HG02610 (cell line): ENCODE measurements at regions not wholly inside any gene's neighbourhood (a gene's known extent, or its start where the extent isn't known, plus 50 kb on each side); places are given as distances from the start of the nearest gene placed in this dataset.

ENCODE experiments used
- ATAC-seq: cut with Tn5 transposase; IDR thresholded peaks from one replicate; pipeline ENCODE4 v1.9.1; 2021; ENCODE audit warnings: mild to moderate bottlenecking, moderate library complexity; ENCODE audit not compliant: unreplicated experiment

DNA sequence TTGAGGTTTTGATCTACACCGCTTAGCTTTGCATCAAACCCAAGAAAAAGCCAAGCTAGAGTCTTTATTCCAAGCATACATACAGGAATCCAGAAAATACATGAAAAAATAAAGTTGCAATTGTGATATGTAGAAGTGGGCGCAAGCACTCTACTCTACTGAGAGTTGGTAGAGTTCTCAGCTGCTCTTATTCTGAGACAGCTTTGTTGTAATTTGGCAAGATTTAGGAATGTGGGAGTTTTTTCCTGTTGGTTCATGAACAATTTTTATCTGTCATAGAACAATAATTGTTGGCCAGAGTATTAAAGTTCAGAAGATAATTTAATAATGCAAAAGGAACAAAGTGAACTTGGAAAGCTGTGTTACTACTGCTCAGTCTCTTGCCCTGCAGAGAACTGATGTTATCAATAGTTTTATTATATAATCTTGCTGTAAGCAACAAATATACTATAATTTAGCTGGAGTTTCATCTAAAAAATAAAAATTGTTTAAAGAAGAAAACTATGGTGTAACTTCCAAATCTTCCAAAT, 302.0 kb upstream of the RND3 start:
- ATAC-seq = no peak

DNA sequence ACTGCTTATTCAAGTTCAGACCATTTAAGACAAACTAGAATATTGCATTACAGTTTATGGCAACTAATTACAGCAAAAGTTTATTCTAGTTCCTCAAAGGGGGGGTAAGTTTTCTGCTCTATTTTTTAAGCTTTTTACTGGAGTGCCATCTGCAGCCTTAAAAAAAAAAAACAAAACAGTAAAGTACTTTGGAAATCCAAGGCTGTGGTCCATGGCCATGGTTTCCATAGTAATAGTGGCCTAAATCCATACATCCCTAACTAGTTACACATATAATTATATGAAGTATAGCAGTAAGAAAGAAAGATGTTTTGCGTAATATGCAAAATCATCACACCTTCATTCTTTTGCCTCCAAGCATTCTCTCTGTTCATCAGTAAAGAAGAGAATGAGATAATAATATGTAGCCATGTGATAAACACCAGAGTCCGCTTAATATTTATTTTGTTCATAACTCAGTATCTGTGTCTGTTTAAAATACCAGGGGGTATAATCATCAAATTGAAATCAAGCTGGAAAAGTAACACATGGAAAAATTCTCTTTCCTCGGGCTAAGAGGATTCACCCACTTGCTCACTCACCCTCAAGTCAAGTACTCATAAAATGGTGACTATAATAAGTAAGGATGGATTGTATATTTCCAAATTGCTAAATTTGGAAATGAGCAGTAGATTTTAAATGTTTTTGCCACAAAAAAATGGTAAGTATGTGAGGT, 301.1 kb upstream of the RND3 start:
- ATAC-seq = no peak

DNA sequence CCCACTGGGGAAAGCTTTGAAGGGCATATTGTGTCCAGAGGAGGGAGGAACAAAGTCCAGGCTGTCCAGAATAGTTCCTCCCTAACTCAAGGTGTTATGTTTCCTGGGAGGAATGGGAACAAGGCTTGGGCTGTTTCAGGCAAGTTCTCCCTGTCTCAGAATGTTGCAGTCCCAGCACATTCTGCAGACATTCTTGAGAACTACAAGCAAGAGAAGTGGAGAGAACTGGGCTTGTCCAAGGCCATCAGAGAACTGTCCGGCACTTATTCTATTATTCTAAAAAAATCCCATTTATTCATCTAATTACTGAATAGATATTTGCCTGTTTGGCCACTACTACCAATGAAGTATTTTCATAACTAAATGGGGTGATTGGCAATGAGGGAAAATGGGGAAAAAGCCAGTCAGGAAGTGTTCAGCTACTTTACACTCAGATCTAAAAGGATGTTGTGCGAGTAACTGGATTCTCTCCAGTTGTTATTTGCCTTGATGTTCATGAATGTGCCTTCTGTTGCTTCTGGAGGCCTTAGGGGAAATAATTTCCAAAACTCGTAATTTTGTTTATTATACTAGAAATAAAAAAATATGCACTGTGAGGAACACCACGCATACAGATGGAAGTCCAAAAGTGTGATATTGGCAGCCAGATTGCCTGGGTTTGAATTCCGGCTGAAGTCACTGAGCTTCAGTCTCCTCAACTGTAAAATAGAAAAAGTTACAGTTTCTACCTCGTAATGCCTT, 300.1 kb upstream of the RND3 start:
- no peak for ATAC-seq

DNA sequence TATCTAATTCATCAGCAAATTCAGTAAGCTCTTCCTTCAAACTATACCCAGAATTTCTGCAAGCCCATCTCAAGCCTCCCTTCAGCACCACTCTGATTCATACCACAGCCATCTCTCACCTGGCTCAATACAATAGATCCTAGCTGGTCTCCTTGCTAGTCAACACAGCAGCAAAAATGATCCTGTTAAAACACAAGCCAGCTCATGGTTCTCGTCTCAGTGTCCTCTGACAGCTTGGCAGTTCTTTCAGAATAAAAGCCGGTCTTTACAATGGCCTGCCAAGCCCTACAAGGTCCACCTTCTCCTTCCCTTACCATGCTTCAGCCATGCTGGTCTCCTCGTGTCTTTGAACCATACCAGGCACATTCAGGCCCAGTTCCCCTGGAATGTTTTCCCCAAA, 296.9 kb upstream of the RND3 start:
- no peak for ATAC-seq

DNA sequence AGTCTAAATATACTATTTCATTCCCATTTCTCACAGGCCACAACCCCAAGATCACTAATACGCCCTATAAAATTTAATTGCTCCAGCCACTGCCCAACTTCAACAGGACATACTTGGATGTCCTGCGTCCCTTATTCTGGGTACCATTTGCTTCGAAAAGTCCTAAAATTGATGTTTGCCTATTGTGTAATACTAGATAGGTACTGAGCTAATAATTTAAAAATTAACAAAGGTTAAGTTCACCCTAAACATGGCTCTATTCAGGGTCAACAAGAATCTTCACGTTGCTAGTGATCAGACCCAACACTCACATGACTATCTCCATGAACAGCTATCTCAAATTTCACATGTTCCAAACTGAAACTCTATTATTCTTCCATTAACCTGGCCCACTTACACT, 296.4 kb upstream of the RND3 start:
- ATAC-seq = no peak

DNA sequence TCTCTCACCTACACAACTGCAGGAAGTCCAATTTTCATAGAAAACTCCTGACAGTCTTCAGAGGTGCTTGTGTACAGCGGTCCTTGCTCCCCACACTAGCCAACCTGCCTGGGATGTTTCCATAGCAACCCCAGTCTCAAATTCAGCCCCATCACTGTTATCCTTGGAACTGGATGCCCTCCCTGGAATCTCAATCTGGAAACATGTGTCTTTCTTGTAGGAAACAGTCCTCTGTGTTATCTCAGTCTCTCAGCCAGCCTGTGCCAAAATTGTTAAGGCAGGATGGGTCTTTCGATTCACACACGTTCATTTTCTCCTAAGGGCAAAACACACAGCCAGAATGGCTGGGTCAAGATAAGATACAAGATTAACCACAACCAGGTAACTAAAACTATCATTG, 295.5 kb upstream of the RND3 start:
- no peak for ATAC-seq

DNA sequence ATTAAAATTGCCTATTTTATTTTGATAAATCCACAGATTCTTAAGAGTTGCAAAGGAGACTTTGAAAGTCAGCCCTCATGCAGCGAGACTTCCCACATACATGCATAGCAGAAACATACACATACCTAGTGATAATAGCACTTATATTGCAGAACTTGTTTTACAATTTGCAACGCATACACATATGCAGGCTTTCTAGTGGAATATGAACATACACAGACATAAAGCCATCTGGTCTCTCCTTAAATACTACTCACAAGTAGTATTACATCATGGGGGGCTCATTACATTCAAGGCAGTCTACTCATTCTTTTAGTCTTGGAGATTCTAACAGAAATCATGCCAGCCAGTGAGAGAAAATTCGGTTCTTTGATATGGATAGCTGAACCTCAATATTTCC, 295.1 kb upstream of the RND3 start:
- no peak for ATAC-seq

DNA sequence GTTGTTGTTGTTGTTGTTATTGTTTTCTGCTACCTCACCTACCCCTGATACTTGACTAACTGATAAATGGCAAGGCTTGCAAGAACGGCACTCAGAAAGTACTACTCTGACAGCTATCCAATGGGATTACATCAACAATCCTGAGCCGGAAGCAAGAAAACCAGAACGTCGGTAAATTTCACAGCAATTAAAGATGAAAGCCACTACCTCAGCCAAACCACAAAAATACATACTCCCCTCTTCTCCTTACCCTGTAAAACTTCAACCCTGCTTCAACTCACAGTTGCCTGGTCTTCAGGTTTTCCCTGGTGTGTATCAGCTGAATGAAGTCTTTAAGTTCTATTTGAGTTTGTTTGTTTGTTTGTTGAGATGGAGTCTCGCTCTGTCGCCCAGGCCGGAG, 293.7 kb upstream of the RND3 start:
- ATAC-seq = no peak

DNA sequence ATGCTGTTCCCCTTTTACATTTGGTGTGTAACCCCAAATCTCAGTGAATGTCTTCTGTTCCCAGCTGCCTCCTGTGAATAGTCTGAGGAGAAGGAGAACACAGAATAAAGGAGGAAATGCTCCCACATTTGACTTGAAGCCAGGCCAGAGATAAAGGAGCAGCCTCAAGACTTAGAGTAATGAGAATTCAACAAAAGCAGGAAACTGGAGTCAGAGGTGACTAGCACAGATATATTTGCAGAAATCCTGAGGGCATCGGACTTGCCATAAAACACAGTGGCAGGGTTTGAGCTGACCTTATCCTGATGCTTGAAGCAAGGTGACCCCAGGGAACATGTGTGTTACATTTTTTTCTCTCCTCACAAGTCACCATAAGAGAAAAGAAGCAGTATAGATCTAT, 291.4 kb upstream of the RND3 start:
- no peak for ATAC-seq

DNA sequence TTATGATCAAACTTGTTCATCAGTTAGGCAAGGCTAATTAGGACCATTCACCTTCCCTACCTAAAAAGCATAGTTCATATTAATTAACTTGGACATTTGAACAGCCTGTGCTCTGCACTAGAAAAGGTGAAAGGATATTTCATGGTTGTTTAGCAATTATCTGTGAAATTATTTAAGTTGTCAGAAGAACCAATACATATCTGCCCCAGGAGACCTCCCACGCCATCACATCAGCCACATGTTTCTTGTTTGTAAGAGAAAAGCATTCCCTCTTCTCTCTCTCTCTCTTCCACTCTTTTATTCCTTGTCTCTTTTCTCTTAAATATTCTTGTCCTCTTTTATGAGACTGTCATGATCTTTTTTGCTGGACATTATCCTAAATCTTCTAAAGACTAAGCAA, 282.0 kb upstream of the RND3 start:
- ATAC-seq = no peak

DNA sequence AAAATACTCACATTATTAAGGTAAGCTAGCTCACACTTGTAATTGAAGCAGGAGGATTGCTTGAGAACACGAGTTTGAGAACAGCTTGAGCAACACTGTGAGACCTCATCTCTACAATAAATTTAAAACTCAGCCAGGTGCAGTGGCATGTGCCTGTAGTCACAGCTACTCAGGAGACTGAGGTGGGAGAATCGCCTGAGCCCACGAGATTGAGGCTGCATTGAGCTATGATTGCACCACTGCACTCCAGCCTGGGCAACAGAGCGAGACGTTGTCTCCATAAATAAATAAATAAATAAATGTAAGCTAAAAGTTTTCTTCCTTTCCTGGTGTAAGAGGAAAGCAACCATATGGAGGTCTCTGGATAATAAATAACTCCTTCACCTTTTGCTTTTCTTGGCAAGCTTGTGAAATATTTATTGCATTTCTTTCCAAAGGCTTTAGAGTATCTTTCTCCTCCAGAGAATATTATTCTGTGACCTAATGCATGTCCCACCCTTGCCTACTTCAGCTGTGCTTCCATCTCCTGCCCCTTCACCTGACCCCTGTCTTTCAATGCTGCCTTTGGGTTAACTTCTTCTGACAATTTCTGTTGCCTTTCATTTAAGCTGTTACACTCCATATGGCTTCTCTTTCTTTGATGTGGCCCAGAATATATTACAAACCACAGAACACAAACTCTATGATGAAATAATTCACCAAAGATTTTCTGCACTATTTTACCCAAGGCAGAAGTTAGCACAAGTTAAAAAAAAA, 280.7 kb upstream of the RND3 start:
- no peak for ATAC-seq

DNA sequence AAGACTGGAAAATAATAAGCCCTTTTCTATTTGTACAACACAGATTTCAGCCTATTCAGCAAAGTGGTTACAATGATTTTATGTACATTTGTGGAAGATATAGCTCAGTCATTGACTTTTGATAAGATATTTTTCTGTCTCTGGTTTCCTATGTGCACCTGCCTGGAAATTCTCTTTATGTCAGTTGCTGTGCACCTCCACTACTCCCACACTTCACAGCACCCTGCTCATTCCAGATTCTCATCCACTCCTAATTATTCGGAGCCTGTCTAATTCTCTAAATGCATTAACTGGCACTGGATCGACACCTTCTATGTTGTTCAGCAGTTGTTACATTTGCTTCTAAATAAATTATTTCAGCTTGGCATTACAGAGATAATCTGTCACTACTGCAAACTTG, 275.1 kb upstream of the RND3 start:
- no peak for ATAC-seq

DNA sequence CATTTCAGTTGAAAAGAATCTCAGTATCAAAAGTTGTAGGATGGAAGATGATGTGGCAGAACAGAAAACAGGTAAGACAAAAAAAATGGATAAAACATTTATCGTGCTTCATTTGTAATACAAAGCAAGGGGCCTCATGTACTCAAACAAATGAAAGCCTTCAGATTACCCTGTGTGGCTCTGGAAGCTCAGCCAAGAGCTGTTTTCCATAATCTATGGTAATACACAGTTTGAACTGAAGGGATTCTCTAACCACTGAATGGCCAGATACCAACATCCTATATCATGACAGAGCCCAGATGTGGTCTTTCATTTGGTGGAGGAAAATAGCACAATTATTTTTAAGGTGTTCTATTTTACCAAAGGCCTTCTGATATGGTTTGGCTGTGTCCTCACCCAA, 272.1 kb upstream of the RND3 start:
- ATAC-seq = no peak

DNA sequence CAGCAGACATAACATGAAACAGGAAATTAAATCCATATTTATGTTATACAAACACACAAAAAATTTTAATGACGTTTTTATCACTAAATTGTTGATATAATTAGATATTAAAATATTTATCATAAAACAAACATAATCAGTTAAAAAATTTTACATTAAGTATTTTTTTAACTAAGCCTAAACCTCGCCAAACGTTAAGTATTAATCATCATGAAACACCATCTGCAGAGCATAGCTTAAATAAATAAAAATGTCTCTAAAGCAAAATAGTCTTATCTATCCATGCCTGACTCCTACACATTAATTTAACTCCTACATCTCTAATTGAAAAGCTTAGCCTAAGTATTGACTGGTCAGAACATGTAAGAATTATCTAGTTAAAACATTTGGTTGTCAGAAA, 271.6 kb upstream of the RND3 start:
- no peak for ATAC-seq

DNA sequence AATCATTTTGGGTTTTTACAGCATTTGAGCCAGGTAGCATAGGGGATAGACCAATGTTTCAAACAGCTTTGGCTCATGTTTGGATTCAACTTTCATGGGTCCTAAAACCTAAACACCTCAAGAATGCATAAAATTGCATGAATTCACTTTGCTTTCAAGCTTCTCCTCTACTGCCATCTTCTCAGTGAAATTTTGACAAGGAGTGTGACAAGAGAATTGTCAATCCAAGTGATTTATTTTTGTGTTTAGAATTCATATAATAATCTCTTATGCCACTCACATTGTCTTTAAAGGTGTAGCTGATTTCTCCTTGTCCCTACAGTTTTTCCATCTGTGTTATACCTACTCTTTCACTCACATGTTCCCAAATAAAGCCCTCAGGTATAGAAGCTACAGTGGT, 264.8 kb upstream of the RND3 start:
- ATAC-seq = no peak

DNA sequence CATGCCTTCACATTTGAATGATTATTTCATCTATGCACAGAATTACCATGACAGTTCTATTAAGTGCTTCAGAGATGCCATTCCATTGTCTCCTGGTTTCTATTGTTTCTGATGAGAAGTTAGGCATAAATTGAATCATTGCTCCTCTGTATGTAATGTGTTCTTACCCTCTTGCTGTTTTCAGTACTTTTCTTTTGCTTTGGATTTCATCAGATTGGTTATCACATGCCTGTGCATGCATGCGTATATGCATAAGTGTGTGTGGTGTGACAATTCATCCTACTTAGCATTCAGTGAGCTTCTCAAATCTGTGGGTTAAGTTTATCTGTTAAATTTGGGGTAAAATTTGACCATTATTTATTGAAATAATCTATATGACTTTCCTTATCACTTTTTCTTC, 263.3 kb upstream of the RND3 start:
- no peak for ATAC-seq

DNA sequence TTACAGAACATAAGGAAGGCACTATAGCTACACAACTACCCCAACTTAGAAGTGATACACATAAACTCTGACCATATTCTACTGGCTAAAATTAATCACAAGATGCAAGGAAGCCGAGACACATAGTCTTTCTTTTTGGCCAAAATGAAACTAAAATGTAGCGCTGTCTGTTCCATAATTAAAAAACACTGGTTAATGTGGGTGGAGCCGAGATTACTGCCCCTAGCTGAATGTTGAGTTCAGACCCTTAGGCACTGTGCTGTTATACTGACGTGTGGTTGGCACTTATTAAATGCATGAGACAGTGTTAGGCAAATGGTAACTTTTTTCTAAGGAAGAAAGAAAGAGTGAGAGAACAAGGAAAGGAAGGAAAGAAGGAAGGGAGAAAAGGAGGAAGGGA, 254.6 kb upstream of the RND3 start:
- no peak for ATAC-seq

DNA sequence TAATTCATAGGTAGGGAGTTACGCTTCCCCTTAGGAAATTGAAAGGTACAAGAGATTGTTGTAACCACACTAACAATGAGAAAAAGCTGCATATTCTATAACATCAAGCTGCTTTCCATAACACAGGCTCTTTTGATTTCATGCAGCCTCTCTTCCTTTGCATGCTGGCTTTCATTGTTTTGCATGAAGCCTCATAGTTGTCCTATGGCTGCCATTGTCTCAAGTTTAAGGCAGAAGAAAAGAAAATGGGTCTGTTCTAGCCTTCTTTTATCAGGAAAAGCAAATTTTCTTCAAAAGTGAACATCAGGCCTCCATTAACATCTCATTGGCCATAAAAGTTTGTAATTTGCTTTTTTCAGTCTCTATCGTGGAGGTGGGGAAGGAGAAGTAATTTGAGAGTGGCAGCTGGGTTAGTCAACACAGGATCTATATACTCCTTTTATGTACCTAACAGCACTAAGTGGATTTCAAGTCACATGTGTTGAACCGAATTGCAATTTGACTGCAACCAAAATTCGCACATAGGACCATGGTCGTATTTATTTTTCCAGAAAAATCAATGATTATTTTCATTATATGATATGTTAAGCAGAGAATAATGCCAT, 248.5 kb upstream of the RND3 start:
- no peak for ATAC-seq

DNA sequence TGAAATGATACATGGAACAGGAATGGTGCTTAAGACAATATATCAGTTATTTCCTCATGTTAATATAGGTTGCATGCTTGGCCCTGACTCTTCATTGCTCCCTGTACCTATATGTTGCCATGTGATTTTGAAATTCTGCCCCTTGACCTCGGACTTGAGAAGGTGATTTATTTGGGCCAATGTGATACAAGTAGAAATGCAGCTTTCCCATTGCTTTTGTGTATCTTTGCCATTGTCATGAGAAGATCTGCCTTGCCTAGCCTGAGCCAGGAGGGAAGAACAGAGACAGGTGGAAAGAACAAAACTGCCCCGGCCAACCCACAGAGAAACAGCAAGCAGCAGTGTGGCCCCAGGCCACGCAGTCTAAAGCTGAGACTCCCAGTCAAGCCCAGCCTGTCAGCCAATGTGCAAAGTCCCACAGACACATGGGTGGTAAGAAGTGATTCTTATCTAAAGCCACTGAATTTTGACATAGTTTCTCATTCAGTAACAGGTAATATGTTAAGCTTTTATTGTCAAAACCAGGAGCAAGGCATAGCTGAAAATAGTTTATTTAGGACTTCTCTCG, 245.7 kb upstream of the RND3 start:
- ATAC-seq = no peak

DNA sequence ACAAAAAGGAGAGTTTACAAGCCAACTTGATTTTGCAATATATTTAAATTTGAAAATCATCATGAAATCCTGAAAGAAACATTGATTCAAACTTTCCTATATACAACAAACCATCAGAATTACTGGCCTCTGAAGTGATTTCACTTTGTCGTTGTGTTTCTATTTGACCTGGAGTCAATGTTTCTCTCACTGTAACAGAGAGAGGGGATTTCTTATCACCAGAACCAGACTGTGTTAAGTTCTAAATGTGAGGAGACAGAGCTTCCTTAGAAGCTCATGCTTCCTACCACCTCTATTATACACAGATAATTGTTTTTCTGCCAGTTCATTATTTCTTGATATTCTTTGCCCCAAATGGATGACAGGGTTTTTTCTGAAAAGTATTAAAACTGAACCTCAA, 245.0 kb upstream of the RND3 start:
- peak; percentile 51 for ATAC-seq

DNA sequence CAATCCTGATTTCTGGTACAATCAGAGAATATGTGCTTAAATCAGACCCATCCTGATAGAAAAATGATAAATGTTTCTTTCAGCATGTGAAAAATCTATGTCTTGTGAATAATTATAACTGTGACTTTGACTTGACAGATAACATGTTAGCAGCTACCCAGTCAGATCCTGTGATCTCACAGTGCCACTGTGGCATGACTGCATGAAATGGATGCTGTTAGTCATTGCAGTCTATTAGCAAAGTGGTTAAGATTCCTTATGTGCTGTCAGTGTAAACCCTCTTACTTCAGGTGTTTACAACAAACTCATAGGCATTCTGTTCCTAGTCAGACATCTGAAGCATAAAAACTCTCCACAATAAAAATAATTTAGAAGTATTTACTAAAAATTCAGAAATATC, 244.6 kb upstream of the RND3 start:
- peak; percentile 58 for ATAC-seq
